Adrenal gland (tissue), 9 donors: ENCODE measurements at regions not wholly inside any gene's neighbourhood (a gene's known extent, or its start where the extent isn't known, plus 50 kb on each side); places are given as distances from the start of the nearest gene placed in this dataset.

Experiments used
- DNase-seq, 7 donors: peaks; one replicate each; pipeline ENCODE4 v3.0.0-alpha.2; 2019 to 2020
- H3K27ac ChIP-seq, 5 donors: fragments of 200-600 bp; sonication (generic) in 4 of 5; 1 replicate in 3 of 5; 2 replicates in 2 of 5; pipeline versions ENCODE4 v1.5.1 to v1.8.0; 2016 to 2020; ENCODE audit warnings: mild to moderate bottlenecking in 1 of 5
- H3K27me3 ChIP-seq: fragments of 200-600 bp; 2 replicates; pipeline ENCODE4 v1.8.0; 2021
- H3K36me3 ChIP-seq, 2 donors: fragments of 200-600 bp; replicated peaks in 1 of 2; 1 replicate in 1 of 2; 2 replicates in 1 of 2; pipeline versions ENCODE4 v1.5.1 to v1.8.0; 2018 to 2022
- H3K4me1 ChIP-seq, 2 donors: fragments of 200-600 bp; replicated peaks in 1 of 2; 1 replicate in 1 of 2; 2 replicates in 1 of 2; pipeline versions ENCODE4 v1.5.1 to v1.8.0; 2018 to 2021
- H3K4me3 ChIP-seq, 4 donors: fragments of 200-600 bp; sonication (generic) in 3 of 4; one replicate each; pipeline ENCODE4 v1.5.1; 2016 to 2018
- H3K9me3 ChIP-seq, 3 donors: fragments of 200-600 bp; sonication (generic) in 1 of 3; replicated peaks in 1 of 3; 1 replicate in 2 of 3; 2 replicates in 1 of 3; pipeline versions ENCODE4 v1.5.1 to v1.8.0; 2016 to 2021
- CTCF ChIP-seq, 6 experiments: fragments of 450-650 bp in 4 of 6; fragments of 200-600 bp in 2 of 6; sonication (generic) in 1 of 6; IDR thresholded peaks; 1 replicate in 5 of 6; 2 replicates in 1 of 6; pipeline versions ENCODE4 v1.5.1 to v1.8.0; 2016 to 2021; ENCODE audit warnings: antibody characterized with exemption in 6 of 6, mild to moderate bottlenecking in 2 of 6, moderate library complexity in 1 of 6
- POLR2A ChIP-seq, 2 donors: fragments of 450-650 bp; IDR thresholded peaks; one replicate each; pipeline ENCODE4 v1.6.1; 2017; ENCODE audit warnings: antibody characterized with exemption in 2 of 2, mild to moderate bottlenecking in 2 of 2, moderate library complexity in 1 of 2
- WGBS, 4 donors: extraction: QIAGEN DNeasy Blood & Tissue Kit in 2 of 4; methylation state at CpG; one replicate each; pipeline versions ENCODE4 v1.1.5 to v1.1.7; 2013 to 2017; 5-methylcytosine and 5-hydroxymethylcytosine counted together
- intact Hi-C, 2 donors: fragments of 100-400 bp; cut with DNase I; formaldehyde crosslinking; loops; one replicate each; pipeline versions ENCODE4 v1.14.1 to v1.15.0; 2022 to 2023
- donor health status: healthy with polysubstance abuse.
- donor health status: Bipolar disorder and iron deficiency.
- donor health status: DM: yes; HTN: yes; CAD: no.
- donor health status: DM: no; HTN: no; CAD: no.
- donor health status: DM: no; HTN: no; CAD: no.

- no peak overlapping the region for H3K4me3 ChIP-seq
- H3K27me3 ChIP-seq: peaks cover under 1% of the 10 kb centered on the region
- intact Hi-C loops: no loop called here
- WGBS, 4 donors: 58 to 73% (median 63%) methylated on average over 4 to 6 of the region's 6 CpGs
- TF ChIP-seq POLR2A (IDR thresholded peaks at IDR 0.05) (no peak), CTCF (IDR thresholded peaks at IDR 0.05) (no peak)
- H3K36me3 ChIP-seq: no peaks in the 10 kb centered on the region
- H3K4me1 ChIP-seq: no peaks in the 10 kb centered on the region
- DNase-seq: no peak
- no peaks in the 10 kb centered on the region for H3K9me3 ChIP-seq
- H3K27ac ChIP-seq: no peak overlapping the region
Measured at GRCh38 chr7:45252248-45252647, 94.7 kb downstream of the RAMP3 start.

- Histone ChIP-seq H3K36me3 (no peaks in the 10 kb centered on the region), H3K4me1 (no peaks in the 10 kb centered on the region), H3K4me3 (no peak overlapping the region), H3K9me3 (no peaks in the 10 kb centered on the region), H3K27ac (no peak overlapping the region), H3K27me3 (peaks cover 3% of the 10 kb centered on the region)
- TF ChIP-seq POLR2A (IDR thresholded peaks at IDR 0.05) (no peak), CTCF (IDR thresholded peaks at IDR 0.05) (no peak)
- no peak for DNase-seq
- intact Hi-C loops: no loop called here
Measured at GRCh38 chr7:45252857-45253256, 95.3 kb downstream of the RAMP3 start.

GRCh38 chr7:45253368-45253767 is 95.8 kb downstream of the RAMP3 start:
- no peaks in the 10 kb centered on the region for H3K36me3 ChIP-seq
- 39 to 48% (median 40%) methylated on average over 1 of the region's 1 CpG for whole genome bisulfite sequencing, 4 donors
- no peak for TF ChIP-seq POLR2A (IDR thresholded peaks at IDR 0.05)
- TF ChIP-seq CTCF (IDR thresholded peaks at IDR 0.05): no peak
- H3K4me1 ChIP-seq: no peaks in the 10 kb centered on the region
- H3K4me3 ChIP-seq: no peak overlapping the region
- intact Hi-C loops: no loop called here
- no peak for DNase-seq
- peaks cover 3% of the 10 kb centered on the region for H3K27me3 ChIP-seq
- H3K9me3 ChIP-seq: no peaks in the 10 kb centered on the region
- no peak overlapping the region for H3K27ac ChIP-seq

GRCh38 chr7:45255187-45255586 is 97.6 kb downstream of the RAMP3 start:
- WGBS, 4 donors: 74 to 88% (median 82%) methylated on average over 7 of the region's 7 CpGs
- DNase-seq: no peak
- Histone ChIP-seq H3K9me3 (no peaks in the 10 kb centered on the region), H3K4me3 (no peak overlapping the region), H3K27ac (no peak overlapping the region), H3K4me1 (no peaks in the 10 kb centered on the region), H3K27me3 (peaks cover 3% of the 10 kb centered on the region), H3K36me3 (no peaks in the 10 kb centered on the region)
- TF ChIP-seq CTCF (IDR thresholded peaks at IDR 0.05): no peak
- TF ChIP-seq POLR2A (IDR thresholded peaks at IDR 0.05): no peak
- intact Hi-C loops: no loop called here
